K562 (cell line): ENCODE measurements at regions not wholly inside any gene's neighbourhood (a gene's known extent, or its start where the extent isn't known, plus 50 kb on each side); places are given as distances from the start of the nearest gene placed in this dataset.

Source experiments
- ARHGAP35 ChIP-seq: fragments of 450-650 bp; IDR thresholded peaks from 2 replicates; pipeline ENCODE4 v1.6.1; 2018; ENCODE audit not compliant: partially characterized antibody
- CBX2 ChIP-seq: fragments of 200-600 bp; sonication (generic); IDR thresholded peaks from one replicate; pipeline ENCODE4 v1.6.1; 2012; ENCODE audit warnings: mild to moderate bottlenecking, low read length, inconsistent platforms; ENCODE audit not compliant: insufficient read depth, poor library complexity, severe bottlenecking
- ELF1 ChIP-seq: fragments of 200-800 bp; sonication (Bioruptor generic); IDR thresholded peaks from 2 replicates; pipeline ENCODE4 v1.6.1; 2016; ENCODE audit warnings: missing genetic modification characterization, missing compliant biosample characterization
- FOXP4 ChIP-seq: sonication (generic); formaldehyde crosslinking; IDR thresholded peaks from 2 replicates; pipeline ENCODE4 v1.8.0; 2022; ENCODE audit warnings: mild to moderate bottlenecking, missing genetic modification reagents, borderline replicate concordance
- GABPB2 ChIP-seq: fragments of 250-450 bp; sonication (Bioruptor Pico); conservative IDR thresholded peaks from 2 replicates; pipeline ENCODE4 v1.5.1; 2021; ENCODE audit warnings: mild to moderate bottlenecking
- HCFC1 ChIP-seq: IDR thresholded peaks from 2 replicates; pipeline ENCODE4 v1.6.1; 2012; ENCODE audit warnings: low read depth, low read length, improper control_type of control experiment
- HNRNPUL1 ChIP-seq: fragments of 200-400 bp; formaldehyde crosslinking; IDR thresholded peaks from 2 replicates; pipeline ENCODE4 v1.6.1; 2017; ENCODE audit warnings: low read length
- MECOM ChIP-seq: fragments of 250-450 bp; sonication (Bioruptor Pico); IDR thresholded peaks from 2 replicates; pipeline ENCODE4 v1.8.0; 2022; ENCODE audit warnings: inconsistent platforms
- POLR2B ChIP-seq: fragments of 450-650 bp; IDR thresholded peaks from 2 replicates; pipeline ENCODE4 v1.6.1; 2018; ENCODE audit warnings: low read depth; ENCODE audit not compliant: partially characterized antibody
- PRMT5 ChIP-seq: sonication (generic); formaldehyde crosslinking; IDR thresholded peaks from 2 replicates; pipeline ENCODE4 v1.5.0; 2020; ENCODE audit warnings: missing genetic modification reagents
- RBM15 ChIP-seq: fragments of 200-400 bp; formaldehyde crosslinking; IDR thresholded peaks from 2 replicates; pipeline ENCODE4 v1.6.1; 2018; ENCODE audit warnings: mild to moderate bottlenecking, low read length, moderate library complexity; ENCODE audit not compliant: insufficient read depth
- RBM17 ChIP-seq: fragments of 200-400 bp; formaldehyde crosslinking; IDR thresholded peaks from 2 replicates; pipeline ENCODE4 v1.6.1; 2017; ENCODE audit warnings: low read depth, mild to moderate bottlenecking, low read length, borderline replicate concordance
- WHSC1 ChIP-seq: IDR thresholded peaks from one replicate; pipeline ENCODE4 v1.6.1; 2012; ENCODE audit warnings: low read length, control low read depth, inconsistent platforms
- ZNF589 ChIP-seq: fragments of 200-800 bp; sonication (Bioruptor generic); IDR thresholded peaks from 2 replicates; pipeline ENCODE4 v1.6.1; 2016; ENCODE audit warnings: low read depth, missing genetic modification characterization, missing compliant biosample characterization
- ZNF644 ChIP-seq: fragments of 200-800 bp; sonication (Bioruptor generic); IDR thresholded peaks from 2 replicates; pipeline ENCODE4 v1.6.1; 2016; ENCODE audit warnings: low read depth, missing genetic modification characterization, missing compliant biosample characterization
- ZNF707 ChIP-seq: fragments of 250-450 bp; sonication (Bioruptor Pico); conservative IDR thresholded peaks from 2 replicates; pipeline ENCODE4 v1.8.0; 2022; ENCODE audit warnings: inconsistent platforms, mild to moderate bottlenecking, moderate library complexity
- TF ChIP-seq, protein P1 (sequence below), 3 experiments: fragments of 200-800 bp in 1 of 3; fragments of 250-450 bp in 1 of 3; fragments of 450-650 bp in 1 of 3; sonication (Bioruptor Pico) in 1 of 3; sonication (Bioruptor generic) in 1 of 3; formaldehyde crosslinking in 1 of 3; IDR thresholded peaks; 2 replicates each; pipeline versions ENCODE4 v1.6.1 to v1.8.0; 2016 to 2022; ENCODE audit warnings: mild to moderate bottlenecking in 2 of 3, missing genetic modification characterization in 2 of 3, missing compliant biosample characterization in 1 of 3, moderate library complexity in 1 of 3
- TF ChIP-seq, protein P2 (sequence below), 2 experiments: fragments of 150-350 bp in 1 of 2; IDR thresholded peaks; 2 replicates each; pipeline ENCODE4 v1.6.1; 2012 to 2016; ENCODE audit warnings: low read depth in 2 of 2, low read length in 2 of 2, mild to moderate bottlenecking in 1 of 2, moderate library complexity in 1 of 2
- TF ChIP-seq, protein P3 (sequence below): fragments of 450-650 bp; formaldehyde crosslinking; IDR thresholded peaks from 2 replicates; pipeline ENCODE4 v1.4.0; 2022; ENCODE audit warnings: missing genetic modification characterization

- TF ChIP-seq FOXP4 (CRISPR knock-in tag): no peak
- TF ChIP-seq ZNF589: no peak
- no peak for TF ChIP-seq CBX2
- TF ChIP-seq WHSC1: no peak
- TF ChIP-seq ELF1: no peak
- TF ChIP-seq MECOM (CRISPR knock-in tag): no peak
- TF ChIP-seq PRMT5 (CRISPR knock-in tag): no peak
- TF ChIP-seq RBM17: no peak
- no peak for TF ChIP-seq HCFC1
- TF ChIP-seq ARHGAP35: no peak
- TF ChIP-seq, protein P1, sequence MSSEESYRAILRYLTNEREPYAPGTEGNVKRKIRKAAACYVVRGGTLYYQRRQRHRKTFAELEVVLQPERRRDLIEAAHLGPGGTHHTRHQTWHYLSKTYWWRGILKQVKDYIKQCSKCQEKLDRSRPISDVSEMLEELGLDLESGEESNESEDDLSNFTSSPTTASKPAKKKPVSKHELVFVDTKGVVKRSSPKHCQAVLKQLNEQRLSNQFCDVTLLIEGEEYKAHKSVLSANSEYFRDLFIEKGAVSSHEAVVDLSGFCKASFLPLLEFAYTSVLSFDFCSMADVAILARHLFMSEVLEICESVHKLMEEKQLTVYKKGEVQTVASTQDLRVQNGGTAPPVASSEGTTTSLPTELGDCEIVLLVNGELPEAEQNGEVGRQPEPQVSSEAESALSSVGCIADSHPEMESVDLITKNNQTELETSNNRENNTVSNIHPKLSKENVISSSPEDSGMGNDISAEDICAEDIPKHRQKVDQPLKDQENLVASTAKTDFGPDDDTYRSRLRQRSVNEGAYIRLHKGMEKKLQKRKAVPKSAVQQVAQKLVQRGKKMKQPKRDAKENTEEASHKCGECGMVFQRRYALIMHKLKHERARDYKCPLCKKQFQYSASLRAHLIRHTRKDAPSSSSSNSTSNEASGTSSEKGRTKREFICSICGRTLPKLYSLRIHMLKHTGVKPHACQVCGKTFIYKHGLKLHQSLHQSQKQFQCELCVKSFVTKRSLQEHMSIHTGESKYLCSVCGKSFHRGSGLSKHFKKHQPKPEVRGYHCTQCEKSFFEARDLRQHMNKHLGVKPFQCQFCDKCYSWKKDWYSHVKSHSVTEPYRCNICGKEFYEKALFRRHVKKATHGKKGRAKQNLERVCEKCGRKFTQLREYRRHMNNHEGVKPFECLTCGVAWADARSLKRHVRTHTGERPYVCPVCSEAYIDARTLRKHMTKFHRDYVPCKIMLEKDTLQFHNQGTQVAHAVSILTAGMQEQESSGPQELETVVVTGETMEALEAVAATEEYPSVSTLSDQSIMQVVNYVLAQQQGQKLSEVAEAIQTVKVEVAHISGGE (CRISPR knock-in tag; IDR thresholded peaks at IDR 0.05): peak in 1 of 3 experiments; percentile 47; a peak in 1 of 6 replicates
- no peak for TF ChIP-seq ZNF707 (CRISPR knock-in tag)
- TF ChIP-seq RBM15: no peak
- TF ChIP-seq POLR2B: no peak
- TF ChIP-seq, protein P2, sequence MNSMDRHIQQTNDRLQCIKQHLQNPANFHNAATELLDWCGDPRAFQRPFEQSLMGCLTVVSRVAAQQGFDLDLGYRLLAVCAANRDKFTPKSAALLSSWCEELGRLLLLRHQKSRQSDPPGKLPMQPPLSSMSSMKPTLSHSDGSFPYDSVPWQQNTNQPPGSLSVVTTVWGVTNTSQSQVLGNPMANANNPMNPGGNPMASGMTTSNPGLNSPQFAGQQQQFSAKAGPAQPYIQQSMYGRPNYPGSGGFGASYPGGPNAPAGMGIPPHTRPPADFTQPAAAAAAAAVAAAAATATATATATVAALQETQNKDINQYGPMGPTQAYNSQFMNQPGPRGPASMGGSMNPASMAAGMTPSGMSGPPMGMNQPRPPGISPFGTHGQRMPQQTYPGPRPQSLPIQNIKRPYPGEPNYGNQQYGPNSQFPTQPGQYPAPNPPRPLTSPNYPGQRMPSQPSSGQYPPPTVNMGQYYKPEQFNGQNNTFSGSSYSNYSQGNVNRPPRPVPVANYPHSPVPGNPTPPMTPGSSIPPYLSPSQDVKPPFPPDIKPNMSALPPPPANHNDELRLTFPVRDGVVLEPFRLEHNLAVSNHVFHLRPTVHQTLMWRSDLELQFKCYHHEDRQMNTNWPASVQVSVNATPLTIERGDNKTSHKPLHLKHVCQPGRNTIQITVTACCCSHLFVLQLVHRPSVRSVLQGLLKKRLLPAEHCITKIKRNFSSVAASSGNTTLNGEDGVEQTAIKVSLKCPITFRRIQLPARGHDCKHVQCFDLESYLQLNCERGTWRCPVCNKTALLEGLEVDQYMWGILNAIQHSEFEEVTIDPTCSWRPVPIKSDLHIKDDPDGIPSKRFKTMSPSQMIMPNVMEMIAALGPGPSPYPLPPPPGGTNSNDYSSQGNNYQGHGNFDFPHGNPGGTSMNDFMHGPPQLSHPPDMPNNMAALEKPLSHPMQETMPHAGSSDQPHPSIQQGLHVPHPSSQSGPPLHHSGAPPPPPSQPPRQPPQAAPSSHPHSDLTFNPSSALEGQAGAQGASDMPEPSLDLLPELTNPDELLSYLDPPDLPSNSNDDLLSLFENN (IDR thresholded peaks at IDR 0.05; ENCODE audit: low read depth in 2 of 2, low read length in 2 of 2): no peak
- TF ChIP-seq ZNF644 (tag): no peak
- TF ChIP-seq, protein P3, sequence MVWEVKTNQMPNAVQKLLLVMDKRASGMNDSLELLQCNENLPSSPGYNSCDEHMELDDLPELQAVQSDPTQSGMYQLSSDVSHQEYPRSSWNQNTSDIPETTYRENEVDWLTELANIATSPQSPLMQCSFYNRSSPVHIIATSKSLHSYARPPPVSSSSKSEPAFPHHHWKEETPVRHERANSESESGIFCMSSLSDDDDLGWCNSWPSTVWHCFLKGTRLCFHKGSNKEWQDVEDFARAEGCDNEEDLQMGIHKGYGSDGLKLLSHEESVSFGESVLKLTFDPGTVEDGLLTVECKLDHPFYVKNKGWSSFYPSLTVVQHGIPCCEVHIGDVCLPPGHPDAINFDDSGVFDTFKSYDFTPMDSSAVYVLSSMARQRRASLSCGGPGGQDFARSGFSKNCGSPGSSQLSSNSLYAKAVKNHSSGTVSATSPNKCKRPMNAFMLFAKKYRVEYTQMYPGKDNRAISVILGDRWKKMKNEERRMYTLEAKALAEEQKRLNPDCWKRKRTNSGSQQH (CRISPR knock-in tag): no peak
- no peak for TF ChIP-seq GABPB2 (CRISPR knock-in tag)
- TF ChIP-seq HNRNPUL1: no peak
Measured at GRCh38 chr11:95706974-95707387, 82.6 kb downstream of the FAM76B start (continued).
